DND-41 (cell line): ENCODE measurements at regions not wholly inside any gene's neighbourhood (a gene's known extent, or its start where the extent isn't known, plus 50 kb on each side); places are given as distances from the start of the nearest gene placed in this dataset.
"Not testable (repeated sequence)": the region's sequence is repeated elsewhere in the genome, so short reads cannot be mapped to it uniquely, and the experiment has no call there.

Experiments
- CTCF ChIP-seq: IDR thresholded peaks from 2 replicates; pipeline ENCODE4 v1.5.1; 2012; ENCODE audit warnings: borderline replicate concordance, low read length, moderate library complexity, mild to moderate bottlenecking; ENCODE audit not compliant: poor library complexity, severe bottlenecking; ENCODE audit errors: extremely low read depth
- EZH2 ChIP-seq: IDR thresholded peaks from 3 replicates; pipeline ENCODE4 v1.6.1; 2012; ENCODE audit warnings: borderline replicate concordance, low read depth, mild to moderate bottlenecking, moderate library complexity, low read length, inconsistent platforms; ENCODE audit not compliant: severe bottlenecking

GRCh38 chr12:111234491-111234890, 134.4 kb downstream of the PHETA1 start:
- not testable (repeated sequence) for TF ChIP-seq CTCF, EZH2
